ENCODE measurements at regions not wholly inside any gene's neighbourhood (a gene's known extent, or its start where the extent isn't known, plus 50 kb on each side); places are given as distances from the start of the nearest gene placed in this dataset.

GRCh38 chr10:29199941-29200679, 88.8 kb upstream of the LYZL1 start:
- H3K9me3 ChIP-seq (ENCODE audit: low read depth, low read length): no peaks in the 10 kb centered on the region
- peak overlapping the region; percentile 83 for H2AFZ ChIP-seq (ENCODE audit: low read length)
- peaks cover 7% of the 10 kb centered on the region for H3K4me1 ChIP-seq (ENCODE audit: insufficient read depth, low read length)
- no peaks in the 10 kb centered on the region for H4K20me1 ChIP-seq (ENCODE audit: insufficient read depth, low read length)
- H3K4me3 ChIP-seq (ENCODE audit: insufficient read depth, low read length): peak overlapping the region; percentile 52
- no peaks in the 10 kb centered on the region for H3K27me3 ChIP-seq (ENCODE audit: insufficient read depth, low read length)
- no peaks in the 10 kb centered on the region for H3K79me2 ChIP-seq (ENCODE audit: insufficient read depth, low read length)
- DNase-seq (ENCODE audit: insufficient read length, low spot score, missing footprints): no peak
- H3K4me2 ChIP-seq (ENCODE audit: insufficient read depth, low read length): peak overlapping the region; percentile 68
- TF ChIP-seq, protein P1, sequence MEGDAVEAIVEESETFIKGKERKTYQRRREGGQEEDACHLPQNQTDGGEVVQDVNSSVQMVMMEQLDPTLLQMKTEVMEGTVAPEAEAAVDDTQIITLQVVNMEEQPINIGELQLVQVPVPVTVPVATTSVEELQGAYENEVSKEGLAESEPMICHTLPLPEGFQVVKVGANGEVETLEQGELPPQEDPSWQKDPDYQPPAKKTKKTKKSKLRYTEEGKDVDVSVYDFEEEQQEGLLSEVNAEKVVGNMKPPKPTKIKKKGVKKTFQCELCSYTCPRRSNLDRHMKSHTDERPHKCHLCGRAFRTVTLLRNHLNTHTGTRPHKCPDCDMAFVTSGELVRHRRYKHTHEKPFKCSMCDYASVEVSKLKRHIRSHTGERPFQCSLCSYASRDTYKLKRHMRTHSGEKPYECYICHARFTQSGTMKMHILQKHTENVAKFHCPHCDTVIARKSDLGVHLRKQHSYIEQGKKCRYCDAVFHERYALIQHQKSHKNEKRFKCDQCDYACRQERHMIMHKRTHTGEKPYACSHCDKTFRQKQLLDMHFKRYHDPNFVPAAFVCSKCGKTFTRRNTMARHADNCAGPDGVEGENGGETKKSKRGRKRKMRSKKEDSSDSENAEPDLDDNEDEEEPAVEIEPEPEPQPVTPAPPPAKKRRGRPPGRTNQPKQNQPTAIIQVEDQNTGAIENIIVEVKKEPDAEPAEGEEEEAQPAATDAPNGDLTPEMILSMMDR (IDR thresholded peaks at IDR 0.05; ENCODE audit: extremely low read depth, low read depth, low read length): no peak
- no peak overlapping the region for H3K27ac ChIP-seq (ENCODE audit: low read depth, low read length)
- H3K36me3 ChIP-seq (ENCODE audit: insufficient read depth, low read length): no peaks in the 10 kb centered on the region

DNA sequence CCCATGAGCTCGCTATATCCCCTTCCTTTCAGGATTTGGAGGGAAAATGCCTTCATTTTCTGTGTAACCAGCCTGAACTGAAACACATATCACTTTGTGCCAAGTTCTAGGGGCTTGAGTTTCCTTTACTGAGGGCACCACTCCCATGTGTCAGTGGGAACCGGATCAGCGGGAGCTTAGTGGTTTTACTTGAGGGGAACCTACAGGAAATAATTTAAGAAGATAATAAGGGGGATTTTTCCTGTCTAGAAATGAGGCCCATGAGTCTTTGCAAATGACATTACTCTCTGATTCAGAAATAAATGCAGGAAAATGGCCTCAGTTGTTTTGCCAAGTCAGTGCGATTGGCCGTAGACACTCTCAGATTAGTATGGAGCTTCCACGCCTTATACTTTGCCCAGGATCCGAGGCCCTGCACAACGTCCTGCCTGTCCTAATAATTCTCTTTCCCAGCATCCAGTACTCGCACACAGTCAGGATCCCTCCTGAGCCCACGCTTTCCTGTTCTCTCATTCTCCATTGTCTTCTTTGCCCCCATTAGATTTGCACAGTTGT, 86.4 kb upstream of the LYZL1 start:
- Histone ChIP-seq H4K20me1 (ENCODE audit: insufficient read depth, low read length) (no peaks in the 10 kb centered on the region), H3K4me2 (ENCODE audit: insufficient read depth, low read length) (no peak overlapping the region), H3K9me3 (ENCODE audit: low read depth, low read length) (no peaks in the 10 kb centered on the region), H3K36me3 (ENCODE audit: insufficient read depth, low read length) (no peaks in the 10 kb centered on the region), H3K4me1 (ENCODE audit: insufficient read depth, low read length) (peaks cover 7% of the 10 kb centered on the region), H3K27ac (ENCODE audit: low read depth, low read length) (no peak overlapping the region), H2AFZ (ENCODE audit: low read length) (no peak overlapping the region), H3K4me3 (ENCODE audit: insufficient read depth, low read length) (no peak overlapping the region), H3K79me2 (ENCODE audit: insufficient read depth, low read length) (no peaks in the 10 kb centered on the region), H3K27me3 (ENCODE audit: insufficient read depth, low read length) (peaks cover 8% of the 10 kb centered on the region)
- TF ChIP-seq, protein P1 (IDR thresholded peaks at IDR 0.05; ENCODE audit: extremely low read depth, low read depth, low read length): no peak
- no peak for DNase-seq (ENCODE audit: insufficient read length, low spot score, missing footprints)

DNA sequence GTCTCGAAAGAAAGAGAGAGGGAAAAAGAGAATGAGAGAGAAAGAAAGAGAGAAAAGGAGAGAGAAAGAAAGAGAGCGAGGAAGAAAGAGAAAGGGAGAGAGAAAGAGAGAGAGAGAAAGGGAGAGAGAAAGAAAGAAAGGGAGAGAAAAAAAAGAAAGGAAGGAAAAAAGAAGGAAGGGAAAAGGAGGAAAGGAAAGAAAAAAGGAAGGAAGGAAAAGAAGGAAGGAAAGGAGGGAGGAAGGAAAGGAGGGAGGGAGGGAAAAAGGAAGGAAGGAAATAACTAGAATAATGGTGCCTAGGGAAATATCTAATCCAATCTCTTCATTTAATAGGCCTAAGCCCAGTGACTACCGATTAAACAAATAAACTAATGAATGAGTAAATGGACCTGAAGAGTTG, 85.4 kb upstream of the LYZL1 start:
- Histone ChIP-seq H3K4me1 (ENCODE audit: insufficient read depth, low read length) (peaks cover 7% of the 10 kb centered on the region), H3K27me3 (ENCODE audit: insufficient read depth, low read length) (peaks cover 8% of the 10 kb centered on the region), H3K9me3 (ENCODE audit: low read depth, low read length) (no peaks in the 10 kb centered on the region), H2AFZ (ENCODE audit: low read length) (no peak overlapping the region), H3K27ac (ENCODE audit: low read depth, low read length) (no peak overlapping the region), H4K20me1 (ENCODE audit: insufficient read depth, low read length) (no peaks in the 10 kb centered on the region), H3K79me2 (ENCODE audit: insufficient read depth, low read length) (no peaks in the 10 kb centered on the region), H3K4me2 (ENCODE audit: insufficient read depth, low read length) (no peak overlapping the region), H3K36me3 (ENCODE audit: insufficient read depth, low read length) (no peaks in the 10 kb centered on the region), H3K4me3 (ENCODE audit: insufficient read depth, low read length) (no peak overlapping the region)
- TF ChIP-seq, protein P1 (IDR thresholded peaks at IDR 0.05; ENCODE audit: extremely low read depth, low read depth, low read length): no peak
- no peak for DNase-seq (ENCODE audit: insufficient read length, low spot score, missing footprints)

GRCh38 chr10:29204070-29204800, 84.6 kb upstream of the LYZL1 start:
- Histone ChIP-seq H3K27me3 (ENCODE audit: insufficient read depth, low read length) (peaks cover 8% of the 10 kb centered on the region), H4K20me1 (ENCODE audit: insufficient read depth, low read length) (no peaks in the 10 kb centered on the region), H3K4me1 (ENCODE audit: insufficient read depth, low read length) (peaks cover 7% of the 10 kb centered on the region), H3K4me3 (ENCODE audit: insufficient read depth, low read length) (no peak overlapping the region), H3K9me3 (ENCODE audit: low read depth, low read length) (no peaks in the 10 kb centered on the region), H2AFZ (ENCODE audit: low read length) (no peak overlapping the region), H3K27ac (ENCODE audit: low read depth, low read length) (no peak overlapping the region), H3K36me3 (ENCODE audit: insufficient read depth, low read length) (no peaks in the 10 kb centered on the region), H3K79me2 (ENCODE audit: insufficient read depth, low read length) (no peaks in the 10 kb centered on the region), H3K4me2 (ENCODE audit: insufficient read depth, low read length) (no peak overlapping the region)
- DNase-seq (ENCODE audit: insufficient read length, low spot score, missing footprints): no peak
- TF ChIP-seq, protein P1 (IDR thresholded peaks at IDR 0.05; ENCODE audit: extremely low read depth, low read depth, low read length): no peak

All from osteoblast (primary cell).